Lung (tissue), 11 donors: ENCODE measurements at regions not wholly inside any gene's neighbourhood (a gene's known extent, or its start where the extent isn't known, plus 50 kb on each side); places are given as distances from the start of the nearest gene placed in this dataset.

Experiments used
- ATAC-seq: fragments of 200-7000 bp; cut with Tn5 transposase; one replicate; pipeline ENCODE4 v1.9.1; 2020; ENCODE audit warnings: moderate number of reproducible peaks; ENCODE audit not compliant: insufficient read depth, low FRiP score
- DNase-seq, 3 donors: peaks; one replicate each; pipeline ENCODE4 v3.0.0-alpha.2; 2013 to 2017
- H3K27ac ChIP-seq, 2 donors: one replicate each; pipeline ENCODE4 v1.5.1; 2013; ENCODE audit warnings: mild to moderate bottlenecking in 2 of 2, moderate library complexity in 2 of 2, control low read depth in 1 of 2, inconsistent platforms in 1 of 2, low read depth in 1 of 2, low read length in 1 of 2
- H3K27me3 ChIP-seq, 3 donors: one replicate each; pipeline ENCODE4 v1.5.1; 2013; ENCODE audit warnings: low read length in 2 of 3; ENCODE audit not compliant: control insufficient read depth in 3 of 3, insufficient read depth in 3 of 3
- H3K36me3 ChIP-seq, 4 donors: one replicate each; pipeline ENCODE4 v1.5.1; 2013; ENCODE audit warnings: low read length in 4 of 4, mild to moderate bottlenecking in 1 of 4, moderate library complexity in 1 of 4; ENCODE audit not compliant: control insufficient read depth in 4 of 4, insufficient read depth in 4 of 4
- H3K4me1 ChIP-seq, 5 donors: one replicate each; pipeline ENCODE4 v1.5.1; 2013; ENCODE audit warnings: low read length in 5 of 5, mild to moderate bottlenecking in 2 of 5, moderate library complexity in 1 of 5; ENCODE audit not compliant: control insufficient read depth in 5 of 5, insufficient read depth in 5 of 5
- H3K4me3 ChIP-seq: one replicate; pipeline ENCODE4 v1.5.1; 2013; ENCODE audit warnings: mild to moderate bottlenecking, control low read depth, moderate library complexity
- H3K9ac ChIP-seq, 2 donors: one replicate each; pipeline ENCODE4 v1.5.1; 2013; ENCODE audit warnings: low read length in 2 of 2, control low read depth in 1 of 2; ENCODE audit not compliant: insufficient read depth in 1 of 2
- H3K9me3 ChIP-seq, 4 donors: one replicate each; pipeline ENCODE4 v1.5.1; 2013; ENCODE audit warnings: low read length in 3 of 4, mild to moderate bottlenecking in 1 of 4, moderate library complexity in 1 of 4; ENCODE audit not compliant: control insufficient read depth in 4 of 4, insufficient read depth in 3 of 4
- CTCF ChIP-seq: IDR thresholded peaks from 2 replicates; pipeline ENCODE4 v1.5.1; 2012; ENCODE audit warnings: mild to moderate bottlenecking; ENCODE audit errors: control extremely low read depth, extremely low read depth
- WGBS, 2 donors: extraction: QIAGEN DNeasy Blood & Tissue Kit; methylation state at CpG; one replicate each; pipeline ENCODE4 v1.1.7; 2013; 5-methylcytosine and 5-hydroxymethylcytosine counted together
- donor health status: control.
- donor health status: control.
- donor health status: Bipolar disorder and iron deficiency.
- donor health status: healthy.
- donor health status: DM: yes; HTN: yes; CAD: no.

GRCh38 chr20:53681352-53682212 lies 87.9 kb upstream of the ZNF217 start:
- Histone ChIP-seq H3K4me1 (peaks cover 0 to 26% (median 18%) of the 10 kb centered on the region in 5 donors), H3K27me3 (no peaks in the 10 kb centered on the region), H3K27ac (no peak overlapping the region), H3K9ac (no peak overlapping the region), H3K36me3 (no peaks in the 10 kb centered on the region), H3K4me3 (no peak overlapping the region), H3K9me3 (no peaks in the 10 kb centered on the region)
- no peak for DNase-seq
- WGBS, 2 donors = 84 to 85% methylated on average over 17 of the region's 17 CpGs
- ATAC-seq = no peak
- TF ChIP-seq CTCF = no peak

GRCh38 chr20:53679597-53680309 lies 86.1 kb upstream of the ZNF217 start:
- ATAC-seq (no peak), DNase-seq (peak in 2 of 3 donors; percentile 43 to 48)
- TF ChIP-seq CTCF = no peak
- H3K9ac ChIP-seq = no peak overlapping the region
- H3K4me3 ChIP-seq = no peak overlapping the region
- no peaks in the 10 kb centered on the region for H3K36me3 ChIP-seq
- H3K27me3 ChIP-seq = no peaks in the 10 kb centered on the region
- peaks cover 0 to 26% (median 18%) of the 10 kb centered on the region in 5 donors for H3K4me1 ChIP-seq
- no peak overlapping the region for H3K27ac ChIP-seq
- H3K9me3 ChIP-seq = no peaks in the 10 kb centered on the region
- 69 to 76% methylated on average over 7 of the region's 7 CpGs for WGBS, 2 donors

- H3K9me3 ChIP-seq = no peaks in the 10 kb centered on the region
- no peak overlapping the region for H3K27ac ChIP-seq
- TF ChIP-seq CTCF = no peak
- no peak overlapping the region for H3K4me3 ChIP-seq
- no peaks in the 10 kb centered on the region for H3K27me3 ChIP-seq
- WGBS, 2 donors = 72 to 76% methylated on average over 3 of the region's 3 CpGs
- no peaks in the 10 kb centered on the region for H3K36me3 ChIP-seq
- DNase-seq (peak; percentile 25 to 89 (median 78)), ATAC-seq (no peak)
- H3K4me1 ChIP-seq = peaks cover 0 to 26% (median 18%) of the 10 kb centered on the region in 5 donors
- H3K9ac ChIP-seq = no peak overlapping the region
These were observed 85.5 kb upstream of the ZNF217 start for GRCh38 chr20:53678990-53679596.
